SK-N-SH treated with all-trans-retinoic acid at 6 μM for 48 hours (cell line): ENCODE measurements at regions not wholly inside any gene's neighbourhood (a gene's known extent, or its start where the extent isn't known, plus 50 kb on each side); places are given as distances from the start of the nearest gene placed in this dataset.

ENCODE experiments used
- CSDC2 ChIP-seq: fragments of 250-450 bp; sonication (Bioruptor Pico); IDR thresholded peaks from 2 replicates; pipeline ENCODE4 v1.5.0; 2020; ENCODE audit warnings: mild to moderate bottlenecking, moderate library complexity
- RARB ChIP-seq: fragments of 250-450 bp; sonication (Bioruptor Pico); IDR thresholded peaks from 2 replicates; pipeline ENCODE4 v1.8.0; 2021; ENCODE audit warnings: mild to moderate bottlenecking, moderate library complexity
- ZFP30 ChIP-seq: fragments of 450-650 bp; formaldehyde crosslinking; IDR thresholded peaks from 2 replicates; pipeline ENCODE4 v1.5.0; 2022; ENCODE audit warnings: mild to moderate bottlenecking, moderate library complexity

- TF ChIP-seq CSDC2 (CRISPR knock-in tag) (no peak), RARB (CRISPR knock-in tag) (no peak), ZFP30 (CRISPR knock-in tag) (no peak)
Measured at GRCh38 chr5:127231118-127231517, 59.5 kb upstream of the MEGF10 start.
